Kidney epithelial cell (primary cell): ENCODE measurements at regions not wholly inside any gene's neighbourhood (a gene's known extent, or its start where the extent isn't known, plus 50 kb on each side); places are given as distances from the start of the nearest gene placed in this dataset.
A peak's percentile ranks its signal among the peaks of the same experiment; 100 is the strongest.

ENCODE experiments used
- DNase-seq: peaks from one replicate; pipeline ENCODE4 v3.0.0-alpha.2; 2010; ENCODE audit warnings: low read depth
- H3K27me3 ChIP-seq: 2 replicates; pipeline ENCODE4 v1.6.0; 2011; ENCODE audit warnings: low read length; ENCODE audit not compliant: control insufficient read depth, insufficient read depth
- H3K36me3 ChIP-seq: 2 replicates; pipeline ENCODE4 v1.5.1; 2011; ENCODE audit warnings: low read length; ENCODE audit not compliant: control insufficient read depth, insufficient read depth
- H3K4me3 ChIP-seq: 2 replicates; pipeline ENCODE4 v1.5.1; 2011; ENCODE audit warnings: low read depth, mild to moderate bottlenecking, control low read depth, low read length
- CTCF ChIP-seq: IDR thresholded peaks from 2 replicates; pipeline ENCODE4 v1.5.1; 2011; ENCODE audit warnings: mild to moderate bottlenecking, moderate library complexity, low read length, control low read depth, inconsistent platforms; ENCODE audit not compliant: insufficient read depth, poor library complexity, severe bottlenecking

GRCh38 chr22:22714600-22715335 lies 70.4 kb downstream of the GGTLC2 start:
- no peak for TF ChIP-seq CTCF
- Histone ChIP-seq H3K4me3 (no peak overlapping the region), H3K27me3 (no peaks in the 10 kb centered on the region), H3K36me3 (no peaks in the 10 kb centered on the region)
- DNase-seq, result no peak

- Histone ChIP-seq H3K36me3 (no peaks in the 10 kb centered on the region), H3K27me3 (no peaks in the 10 kb centered on the region), H3K4me3 (no peak overlapping the region)
- TF ChIP-seq CTCF, result no peak
- no peak for DNase-seq
Measured at GRCh38 chr22:22716136-22716665, 71.8 kb downstream of the GGTLC2 start.

- Histone ChIP-seq H3K4me3 (no peak overlapping the region), H3K27me3 (no peaks in the 10 kb centered on the region), H3K36me3 (no peaks in the 10 kb centered on the region)
- no peak for TF ChIP-seq CTCF
- no peak for DNase-seq
Measured at GRCh38 chr22:22717664-22718063, 73.2 kb downstream of the GGTLC2 start.

- TF ChIP-seq CTCF, result peak; percentile 48
- no peak for DNase-seq
- no peak overlapping the region for H3K4me3 ChIP-seq
- no peaks in the 10 kb centered on the region for H3K27me3 ChIP-seq
- H3K36me3 ChIP-seq, result no peaks in the 10 kb centered on the region
Measured at GRCh38 chr22:22720201-22720723, 75.8 kb downstream of the GGTLC2 start.

GRCh38 chr22:22720724-22721261 lies 76.4 kb downstream of the GGTLC2 start:
- H3K36me3 ChIP-seq, result no peaks in the 10 kb centered on the region
- no peak overlapping the region for H3K4me3 ChIP-seq
- no peak for DNase-seq
- H3K27me3 ChIP-seq, result no peaks in the 10 kb centered on the region
- TF ChIP-seq CTCF, result no peak
